ENCODE measurements at regions not wholly inside any gene's neighbourhood (a gene's known extent, or its start where the extent isn't known, plus 50 kb on each side); places are given as distances from the start of the nearest gene placed in this dataset.

- TF ChIP-seq CTCF (conservative IDR thresholded peaks at IDR 0.05; ENCODE audit: low read depth in 2 of 2) (no peak), EZH2 (IDR thresholded peaks at IDR 0.05; ENCODE audit: low read depth, unreplicated experiment) (no peak), EZH2phosphoT487 (IDR thresholded peaks at IDR 0.05; ENCODE audit: unreplicated experiment) (no peak), JUNB (IDR thresholded peaks at IDR 0.05; ENCODE audit: unreplicated experiment) (no peak), ZNF331 (CRISPR knock-in tag; IDR thresholded peaks at IDR 0.05; ENCODE audit: low read depth) (no peak), ZNF114 (CRISPR knock-in tag; IDR thresholded peaks at IDR 0.05) (no peak), POLR2AphosphoS5 (IDR thresholded peaks at IDR 0.05; ENCODE audit: low read depth) (no peak), REST (IDR thresholded peaks at IDR 0.05; ENCODE audit: unreplicated experiment) (no peak)
Observed at GRCh38 chr4:137631605-137632004, 99.3 kb upstream of the PCDH18 start.
